ENCODE measurements at regions not wholly inside any gene's neighbourhood (a gene's known extent, or its start where the extent isn't known, plus 50 kb on each side); places are given as distances from the start of the nearest gene placed in this dataset.

DNA sequence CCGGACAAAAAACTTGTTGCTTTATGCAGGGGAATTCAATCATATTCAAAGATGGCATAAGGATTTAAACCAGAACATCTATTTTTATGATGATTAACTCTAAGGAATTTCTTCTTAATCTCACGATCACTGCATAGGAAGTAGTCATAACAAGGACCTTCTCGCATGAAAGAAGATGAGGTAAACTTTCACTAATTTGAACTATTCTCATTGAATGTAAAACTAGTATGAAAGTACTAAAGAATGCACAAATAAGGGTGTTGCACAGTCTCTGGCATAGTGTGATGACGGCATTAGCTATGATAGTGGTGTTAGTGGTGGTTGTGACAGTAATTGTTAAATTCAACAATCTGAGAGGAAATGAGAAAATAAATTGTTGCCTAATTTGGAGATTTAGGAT lies 280.0 kb downstream of the SLC6A15 start:
- TF ChIP-seq TAF1 (IDR thresholded peaks at IDR 0.05; ENCODE audit: borderline replicate concordance, insufficient read depth, low read length) (no peak), SIN3A (IDR thresholded peaks at IDR 0.05; ENCODE audit: borderline replicate concordance, insufficient read depth, low read length) (no peak), POLR2AphosphoS5 (IDR thresholded peaks at IDR 0.05; ENCODE audit: low read depth, low read length) (no peak)

All from PFSK-1 (cell line).